Retinal pigment epithelial cell (primary cell): ENCODE measurements at regions not wholly inside any gene's neighbourhood (a gene's known extent, or its start where the extent isn't known, plus 50 kb on each side); places are given as distances from the start of the nearest gene placed in this dataset.

ENCODE experiments used
- DNase-seq: peaks from one replicate; pipeline ENCODE4 v3.0.0-alpha.2; 2010; ENCODE audit warnings: low read depth
- H3K4me3 ChIP-seq: 2 replicates; pipeline ENCODE4 v1.5.1; 2011; ENCODE audit warnings: mild to moderate bottlenecking, low read length, control low read depth, moderate library complexity
- CTCF ChIP-seq: conservative IDR thresholded peaks from 2 replicates; pipeline ENCODE4 v1.5.1; 2011; ENCODE audit warnings: low read depth, low read length, control low read depth, inconsistent platforms

- TF ChIP-seq CTCF, result no peak
Measured at GRCh38 chr13:54356209-54356608, 1327.6 kb downstream of the OLFM4 start.

GRCh38 chr13:54356849-54357248 is 1328.2 kb downstream of the OLFM4 start:
- H3K4me3 ChIP-seq, result no peak overlapping the region
- TF ChIP-seq CTCF, result no peak
- DNase-seq, result no peak

More at GRCh38 chr13:54356209-54356608, 1327.6 kb downstream of the OLFM4 start:
- H3K4me3 ChIP-seq, result no peak overlapping the region
- no peak for DNase-seq

- DNase-seq, result no peak
- no peak for TF ChIP-seq CTCF
- H3K4me3 ChIP-seq, result no peak overlapping the region
Measured at GRCh38 chr13:54357284-54357933, 1328.8 kb downstream of the OLFM4 start.

- TF ChIP-seq CTCF, result no peak
- no peak for DNase-seq
- H3K4me3 ChIP-seq, result no peak overlapping the region
Measured at GRCh38 chr13:54361460-54361859, 1332.8 kb downstream of the OLFM4 start.

- H3K4me3 ChIP-seq, result no peak overlapping the region
- no peak for TF ChIP-seq CTCF
- no peak for DNase-seq
Measured at GRCh38 chr13:54366728-54367127, 1338.1 kb downstream of the OLFM4 start.

GRCh38 chr13:54367639-54368271 is 1339.1 kb downstream of the OLFM4 start:
- TF ChIP-seq CTCF, result no peak
- H3K4me3 ChIP-seq, result no peak overlapping the region
- DNase-seq, result no peak

- TF ChIP-seq CTCF, result no peak
- DNase-seq, result no peak
- no peak overlapping the region for H3K4me3 ChIP-seq
Measured at GRCh38 chr13:54368387-54368786, 1339.8 kb downstream of the OLFM4 start.
